Medulla oblongata (tissue), 1 donor: ENCODE measurements at regions not wholly inside any gene's neighbourhood (a gene's known extent, or its start where the extent isn't known, plus 50 kb on each side); places are given as distances from the start of the nearest gene placed in this dataset.

Source experiments
- DNase-seq: peaks from one replicate; pipeline ENCODE4 v3.0.0-alpha.2; 2015; ENCODE audit errors: extremely low spot score

GRCh38 chr2:196278491-196278911 lies 107.1 kb upstream of the STK17B start:
- no peak for DNase-seq

DNA sequence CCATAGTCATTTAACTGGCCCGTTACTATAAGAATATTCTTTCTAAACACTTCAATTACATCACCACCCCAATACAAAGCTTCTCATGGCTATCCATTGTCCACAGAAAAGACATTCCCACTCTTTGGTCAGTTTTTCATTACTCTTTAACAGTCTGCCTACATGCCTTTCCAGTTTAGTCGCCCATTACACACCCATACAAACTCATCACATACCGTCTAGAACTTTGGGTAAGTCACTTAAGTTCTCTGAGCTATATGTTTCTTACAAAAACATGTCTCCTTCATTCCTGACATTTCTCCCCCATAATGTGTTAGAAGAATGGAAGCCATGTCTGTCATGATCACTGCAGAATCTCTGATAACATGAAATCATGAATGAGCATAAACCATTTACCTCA lies 108.2 kb upstream of the STK17B start:
- no peak for DNase-seq

DNA sequence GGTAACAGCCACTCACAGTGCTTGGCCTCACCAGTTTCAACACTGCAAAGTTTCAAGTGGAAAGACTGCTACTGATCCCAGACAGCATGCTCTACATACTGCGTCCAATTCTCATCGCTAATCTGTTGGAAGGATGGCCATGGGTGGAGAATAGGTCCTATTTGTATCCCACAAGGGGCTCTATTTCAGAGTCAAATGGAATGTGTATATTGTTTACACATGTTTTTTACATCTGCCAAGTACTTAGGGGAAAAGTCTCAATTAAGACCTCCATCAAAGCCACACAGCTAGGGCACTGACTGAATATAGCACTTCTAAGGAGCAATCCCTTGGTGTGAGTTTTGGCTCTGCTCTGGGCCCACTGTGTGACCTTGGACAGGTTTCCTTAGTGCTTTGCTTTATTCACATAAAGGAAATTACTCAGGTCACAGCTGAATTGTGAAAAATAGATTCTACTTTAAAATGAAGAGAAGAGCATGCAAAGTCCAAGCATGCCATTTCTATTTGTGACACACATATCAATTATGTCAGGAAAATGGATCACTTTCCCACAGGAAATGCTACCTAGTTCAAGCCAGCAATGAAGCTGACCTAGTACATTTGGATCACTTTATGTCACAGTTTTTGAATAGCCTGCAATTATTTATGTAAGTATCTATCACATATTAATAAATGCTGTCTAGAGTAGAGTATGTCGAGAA lies 112.9 kb upstream of the STK17B start:
- DNase-seq = no peak

DNA sequence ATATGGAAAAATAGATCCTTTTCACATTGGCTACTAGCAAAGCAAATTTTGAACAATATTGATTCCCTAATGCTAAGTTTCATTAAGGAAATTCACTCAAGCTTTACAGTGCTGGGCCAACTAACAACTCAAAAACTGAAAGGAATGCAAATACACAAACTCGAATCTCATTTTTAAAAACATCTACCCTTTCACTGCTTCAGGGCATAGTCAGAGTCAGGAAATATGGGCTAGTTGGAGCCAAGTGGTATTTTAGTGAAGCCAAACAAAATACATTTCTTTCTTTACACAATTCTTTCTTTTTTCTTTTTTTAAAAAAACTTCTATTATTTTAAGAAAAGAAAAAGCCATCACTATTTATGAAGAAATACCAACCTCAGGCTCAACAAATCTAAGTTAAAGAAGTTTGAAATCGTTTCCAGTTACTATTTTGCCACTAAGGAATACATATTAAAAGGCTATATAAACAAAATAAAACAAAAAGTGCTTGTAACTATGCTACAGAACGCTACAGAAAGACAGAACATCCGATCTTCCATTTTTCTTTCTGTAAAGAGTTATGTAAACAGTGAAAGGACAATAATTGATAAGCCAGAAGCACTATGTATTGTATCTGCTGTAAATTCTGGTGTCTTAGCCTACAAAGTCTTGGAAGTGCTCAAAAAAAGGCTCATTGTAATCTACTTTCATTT lies 113.6 kb upstream of the STK17B start:
- DNase-seq = no peak

DNA sequence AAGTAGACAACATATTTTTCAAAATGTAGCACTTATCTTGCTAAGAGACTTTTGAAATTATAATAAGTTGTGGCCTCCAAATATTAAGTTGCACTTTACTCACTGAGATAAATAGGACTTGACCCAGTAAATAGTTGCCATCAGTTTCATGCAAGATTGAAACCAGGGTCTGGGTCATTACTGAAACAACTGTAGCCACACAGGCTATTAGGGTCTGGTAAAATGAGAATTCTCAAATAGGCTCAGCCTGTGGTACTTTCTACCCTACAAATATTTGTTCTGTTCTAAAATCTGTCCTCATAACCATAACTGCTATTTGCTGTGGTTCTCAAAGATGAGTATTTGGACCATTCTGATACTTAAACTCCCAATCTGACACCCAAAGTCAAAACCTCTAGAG lies 115.4 kb upstream of the STK17B start:
- no peak for DNase-seq

GRCh38 chr2:196287523-196287922 lies 116.1 kb upstream of the STK17B start:
- DNase-seq = no peak

GRCh38 chr2:196288006-196288538 lies 116.7 kb upstream of the STK17B start:
- no peak for DNase-seq

- DNase-seq = no peak
Observed at GRCh38 chr2:196289000-196289399, 117.6 kb upstream of the STK17B start.

- no peak for DNase-seq
Observed at GRCh38 chr2:196290136-196290535, 118.8 kb upstream of the STK17B start.

DNA sequence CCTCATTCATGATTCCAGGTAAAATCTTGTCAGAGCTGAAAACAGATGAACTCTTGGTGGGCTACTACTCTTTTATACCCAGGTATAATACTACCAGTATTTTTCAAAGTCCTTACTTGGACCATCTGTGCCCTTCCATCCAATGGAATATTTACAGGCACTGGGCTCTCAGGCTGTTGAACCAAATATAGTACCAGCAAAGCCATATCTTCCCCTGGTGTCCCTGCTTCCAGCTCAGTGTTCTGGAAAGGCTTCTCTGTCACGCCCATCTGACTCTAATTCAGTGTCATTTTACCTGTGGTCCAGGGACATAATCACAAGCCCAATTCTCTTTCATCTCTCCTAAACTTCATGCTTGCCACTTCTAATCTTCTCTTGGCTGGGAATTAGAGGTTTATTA lies 119.2 kb upstream of the STK17B start:
- no peak for DNase-seq

- no peak for DNase-seq
Observed at GRCh38 chr2:196291426-196291825, 120.0 kb upstream of the STK17B start.

- DNase-seq = no peak
Observed at GRCh38 chr2:196291873-196292800, 120.8 kb upstream of the STK17B start.

DNA sequence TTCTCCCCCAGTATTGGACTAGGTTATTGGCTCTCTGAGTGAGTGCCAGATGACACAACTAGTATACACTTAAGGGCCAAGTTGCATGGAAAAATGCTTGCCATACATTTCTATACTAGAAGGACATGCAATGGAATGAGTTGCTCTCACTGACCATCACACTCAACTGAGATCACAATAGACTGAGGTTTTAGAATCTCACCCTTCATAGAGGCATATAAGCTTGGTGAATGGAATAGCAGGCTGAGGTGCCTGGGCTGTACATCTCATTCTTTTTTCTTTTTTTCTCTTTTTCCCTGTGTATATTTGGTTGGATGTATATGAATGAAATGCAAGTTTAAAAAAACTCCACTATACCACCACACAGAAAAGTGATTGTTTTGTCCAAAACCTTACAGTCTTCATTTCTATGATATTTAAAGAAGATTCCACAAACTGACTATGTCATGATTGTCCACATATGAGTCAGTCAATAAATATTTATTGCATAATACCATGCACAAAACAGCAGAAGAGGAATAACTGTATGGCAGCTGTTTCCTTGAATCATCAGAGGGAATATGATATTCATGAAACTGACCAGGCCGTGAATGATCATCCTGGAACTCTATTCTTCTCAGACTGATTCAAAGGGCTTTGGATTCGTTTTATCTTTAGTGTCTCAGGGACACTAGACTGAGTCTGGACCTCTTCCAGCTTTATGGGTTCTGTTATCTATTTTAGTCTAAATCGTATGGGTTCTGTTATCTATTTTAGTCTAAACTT lies 122.6 kb upstream of the STK17B start:
- no peak for DNase-seq

GRCh38 chr2:196294516-196294909 lies 123.1 kb upstream of the STK17B start:
- no peak for DNase-seq

DNA sequence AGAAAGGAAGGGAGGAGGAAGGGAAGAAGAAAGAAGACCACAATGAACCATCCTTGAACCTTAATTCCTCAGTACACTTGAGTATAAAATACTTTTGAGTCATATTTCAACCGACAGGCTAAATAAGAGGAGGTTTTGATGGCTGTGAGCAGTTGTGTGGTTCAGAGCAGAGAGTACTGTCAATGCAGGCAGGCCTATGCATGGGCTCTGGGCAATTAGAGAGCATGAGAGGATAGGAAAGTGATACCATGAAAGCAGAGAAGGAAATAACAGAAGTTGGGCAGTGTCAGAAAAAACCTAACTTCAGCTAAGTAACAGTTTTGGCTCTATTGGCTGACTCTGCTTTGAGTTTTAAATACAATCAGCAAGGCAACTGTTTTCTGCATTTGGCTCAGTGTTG lies 123.6 kb upstream of the STK17B start:
- DNase-seq = no peak

DNA sequence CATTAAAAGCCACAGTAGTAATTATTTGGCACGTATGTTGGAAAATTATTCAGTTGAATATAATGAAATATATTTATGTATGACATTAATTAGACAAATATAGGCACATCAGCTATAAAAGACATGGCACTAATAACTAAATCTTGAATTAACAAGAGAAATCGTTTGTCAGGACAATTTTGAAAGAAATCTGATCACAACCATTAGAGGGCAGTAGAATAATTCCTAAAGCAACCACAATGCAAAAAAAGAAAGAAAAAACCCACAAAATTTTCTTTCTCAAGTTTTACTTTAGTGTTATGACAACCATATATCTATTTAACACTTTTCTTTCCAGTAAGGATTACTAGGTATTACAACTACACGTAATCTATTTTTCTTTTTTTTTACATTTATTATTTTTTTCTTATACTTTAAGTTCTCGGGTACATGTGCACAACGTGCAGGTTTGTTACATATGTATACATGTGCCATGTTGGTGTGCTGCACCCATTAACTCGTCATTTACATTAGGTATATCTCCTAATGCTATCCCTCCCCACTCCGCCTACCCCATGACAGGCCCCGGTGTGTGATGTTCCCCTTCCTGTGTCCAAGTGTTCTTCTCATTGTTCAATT lies 126.8 kb upstream of the STK17B start:
- DNase-seq = peak; percentile 48

DNA sequence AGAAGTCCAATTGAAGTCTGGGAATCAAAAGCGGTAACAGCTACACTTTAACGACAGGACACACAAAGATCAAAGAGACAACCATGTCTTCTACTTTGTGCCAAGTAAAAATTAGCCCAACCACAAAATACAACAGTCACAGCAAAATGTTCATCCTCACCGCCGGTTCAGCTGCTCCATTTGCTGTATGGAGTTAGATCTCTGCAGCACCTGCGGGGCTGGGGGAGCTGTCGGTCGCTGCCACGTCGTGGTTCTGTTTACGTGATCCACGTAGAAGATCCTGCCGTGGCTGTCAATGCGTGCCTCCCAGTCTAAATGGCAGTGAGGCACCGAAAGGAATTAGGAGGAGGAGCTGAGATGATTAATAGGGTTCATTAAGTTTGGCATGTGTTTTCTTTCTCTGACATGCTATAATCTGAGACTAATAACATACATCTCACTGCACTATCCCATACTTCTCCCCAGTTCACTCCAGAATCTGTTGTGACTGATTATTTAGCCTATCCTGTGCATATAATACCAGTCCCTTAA lies 136.5 kb upstream of the STK17B start:
- no peak for DNase-seq

DNA sequence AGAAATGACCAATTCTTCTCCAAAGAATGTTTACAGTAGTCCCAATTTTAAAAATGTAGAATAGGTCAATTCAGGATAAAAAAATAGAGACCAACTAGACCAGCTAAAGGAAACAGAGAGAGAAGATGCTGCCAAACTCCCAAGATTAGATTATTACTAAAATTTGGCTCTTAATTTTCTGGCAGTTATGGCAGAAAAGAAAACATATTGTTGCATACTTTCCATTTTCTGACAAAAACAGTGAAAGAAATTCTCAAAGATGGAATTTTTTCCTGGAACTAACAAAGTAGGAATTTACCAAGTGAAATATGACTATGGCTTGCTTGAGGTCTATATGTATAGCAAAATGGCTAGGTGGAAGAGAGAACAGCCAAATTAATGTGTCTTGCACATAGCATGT lies 138.3 kb upstream of the STK17B start:
- DNase-seq = no peak

DNA sequence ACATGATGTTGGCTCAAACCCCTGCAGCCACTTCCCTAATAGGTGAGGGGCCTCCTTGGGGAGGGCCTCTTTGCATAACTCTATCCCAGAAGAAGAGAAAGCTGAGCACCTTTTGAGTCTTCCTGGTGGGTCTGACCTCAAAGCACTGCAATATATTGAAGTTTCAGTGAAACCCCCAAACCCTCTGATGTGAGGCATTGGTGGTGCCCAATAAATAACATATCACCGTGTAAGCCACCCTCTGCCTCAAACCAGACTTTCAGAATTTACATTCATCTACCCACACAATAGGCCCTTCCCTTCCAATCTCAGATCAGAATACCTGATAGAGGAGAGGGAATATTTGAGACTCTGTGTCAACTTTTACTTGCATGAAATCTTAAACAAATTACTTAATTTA lies 142.8 kb upstream of the STK17B start:
- DNase-seq = no peak

- DNase-seq = no peak
Observed at GRCh38 chr2:196314780-196315179, 143.4 kb upstream of the STK17B start.
